Neural crest cell (in vitro differentiated cells): ENCODE measurements at regions not wholly inside any gene's neighbourhood (a gene's known extent, or its start where the extent isn't known, plus 50 kb on each side); places are given as distances from the start of the nearest gene placed in this dataset.

Source experiments
- DNase-seq: peaks from one replicate; pipeline ENCODE4 v3.0.0; 2021; ENCODE audit warnings: low read depth, mixed read lengths, low spot score
- H3K27ac Mint-ChIP-seq: one replicate; pipeline ENCODE4 v1.8.0; 2021; ENCODE audit warnings: mild to moderate bottlenecking, mixed read lengths; ENCODE audit not compliant: unreplicated experiment
- H3K27me3 Mint-ChIP-seq: 2 replicates; pipeline ENCODE4 v1.8.0; 2021; ENCODE audit warnings: low read depth, mild to moderate bottlenecking, mixed read lengths
- H3K36me3 Mint-ChIP-seq: 2 replicates; pipeline ENCODE4 v1.8.0; 2021; ENCODE audit warnings: low read depth, mild to moderate bottlenecking, mixed read lengths
- H3K4me1 Mint-ChIP-seq: 2 replicates; pipeline ENCODE4 v1.8.0; 2021; ENCODE audit warnings: mixed read lengths
- H3K4me3 Mint-ChIP-seq: one replicate; pipeline ENCODE4 v1.8.0; 2021; ENCODE audit warnings: mild to moderate bottlenecking, mixed read lengths
- H3K9me3 Mint-ChIP-seq: 2 replicates; pipeline ENCODE4 v1.8.0; 2021; ENCODE audit warnings: mixed read lengths
- TF ChIP-seq, protein P1 (sequence below): fragments of 200-600 bp; sonication (generic); conservative IDR thresholded peaks from 2 replicates; pipeline ENCODE4 v1.5.0; 2021; ENCODE audit warnings: antibody characterized with exemption, mild to moderate bottlenecking

- Mint-ChIP-seq H3K36me3 (no peaks in the 10 kb centered on the region), H3K9me3 (no peaks in the 10 kb centered on the region), H3K4me3 (no peak overlapping the region), H3K27me3 (peaks cover 9% of the 10 kb centered on the region), H3K27ac (no peak overlapping the region), H3K4me1 (no peaks in the 10 kb centered on the region)
- no peak for DNase-seq
- TF ChIP-seq, protein P1, sequence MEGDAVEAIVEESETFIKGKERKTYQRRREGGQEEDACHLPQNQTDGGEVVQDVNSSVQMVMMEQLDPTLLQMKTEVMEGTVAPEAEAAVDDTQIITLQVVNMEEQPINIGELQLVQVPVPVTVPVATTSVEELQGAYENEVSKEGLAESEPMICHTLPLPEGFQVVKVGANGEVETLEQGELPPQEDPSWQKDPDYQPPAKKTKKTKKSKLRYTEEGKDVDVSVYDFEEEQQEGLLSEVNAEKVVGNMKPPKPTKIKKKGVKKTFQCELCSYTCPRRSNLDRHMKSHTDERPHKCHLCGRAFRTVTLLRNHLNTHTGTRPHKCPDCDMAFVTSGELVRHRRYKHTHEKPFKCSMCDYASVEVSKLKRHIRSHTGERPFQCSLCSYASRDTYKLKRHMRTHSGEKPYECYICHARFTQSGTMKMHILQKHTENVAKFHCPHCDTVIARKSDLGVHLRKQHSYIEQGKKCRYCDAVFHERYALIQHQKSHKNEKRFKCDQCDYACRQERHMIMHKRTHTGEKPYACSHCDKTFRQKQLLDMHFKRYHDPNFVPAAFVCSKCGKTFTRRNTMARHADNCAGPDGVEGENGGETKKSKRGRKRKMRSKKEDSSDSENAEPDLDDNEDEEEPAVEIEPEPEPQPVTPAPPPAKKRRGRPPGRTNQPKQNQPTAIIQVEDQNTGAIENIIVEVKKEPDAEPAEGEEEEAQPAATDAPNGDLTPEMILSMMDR = no peak
Observed at GRCh38 chr5:156121234-156121633, 205.7 kb upstream of the SGCD start.

- Mint-ChIP-seq H3K36me3 (no peaks in the 10 kb centered on the region), H3K27me3 (peaks cover 9% of the 10 kb centered on the region), H3K9me3 (no peaks in the 10 kb centered on the region), H3K4me3 (no peak overlapping the region), H3K27ac (no peak overlapping the region), H3K4me1 (no peaks in the 10 kb centered on the region)
- DNase-seq = no peak
- TF ChIP-seq, protein P1 = no peak
Observed at GRCh38 chr5:156121882-156122281, 205.1 kb upstream of the SGCD start.

GRCh38 chr5:156124708-156125107 lies 202.3 kb upstream of the SGCD start:
- H3K4me3 Mint-ChIP-seq = no peak overlapping the region

DNA sequence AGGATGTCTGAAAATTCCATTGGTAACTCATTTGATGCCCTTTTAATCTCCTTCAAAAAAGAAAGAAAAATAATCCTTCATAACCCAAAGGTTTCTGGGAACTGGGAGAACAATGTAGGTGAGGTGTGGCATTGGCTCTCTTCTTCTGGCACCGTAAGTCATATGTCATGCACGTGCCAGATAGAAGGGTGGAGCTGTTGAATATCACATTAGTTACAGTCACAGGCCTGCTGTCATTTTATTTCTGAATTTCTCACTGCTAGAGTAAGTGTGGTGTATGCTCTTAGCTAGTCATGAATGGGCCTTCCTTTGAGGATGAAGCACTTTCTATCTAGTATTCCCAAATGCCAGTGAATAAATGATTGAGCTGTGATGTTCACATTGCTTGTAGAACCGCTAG lies 201.8 kb upstream of the SGCD start:
- Mint-ChIP-seq H3K27me3 (peaks cover 10% of the 10 kb centered on the region), H3K36me3 (no peaks in the 10 kb centered on the region), H3K9me3 (no peaks in the 10 kb centered on the region), H3K4me1 (no peaks in the 10 kb centered on the region), H3K4me3 (no peak overlapping the region), H3K27ac (no peak overlapping the region)
- TF ChIP-seq, protein P1 = no peak
- DNase-seq = no peak

More at GRCh38 chr5:156124708-156125107, 202.3 kb upstream of the SGCD start:
- Mint-ChIP-seq H3K36me3 (no peaks in the 10 kb centered on the region), H3K27me3 (peaks cover 12% of the 10 kb centered on the region), H3K4me1 (no peaks in the 10 kb centered on the region), H3K9me3 (no peaks in the 10 kb centered on the region), H3K27ac (no peak overlapping the region)
- TF ChIP-seq, protein P1 = no peak
- DNase-seq = no peak

DNA sequence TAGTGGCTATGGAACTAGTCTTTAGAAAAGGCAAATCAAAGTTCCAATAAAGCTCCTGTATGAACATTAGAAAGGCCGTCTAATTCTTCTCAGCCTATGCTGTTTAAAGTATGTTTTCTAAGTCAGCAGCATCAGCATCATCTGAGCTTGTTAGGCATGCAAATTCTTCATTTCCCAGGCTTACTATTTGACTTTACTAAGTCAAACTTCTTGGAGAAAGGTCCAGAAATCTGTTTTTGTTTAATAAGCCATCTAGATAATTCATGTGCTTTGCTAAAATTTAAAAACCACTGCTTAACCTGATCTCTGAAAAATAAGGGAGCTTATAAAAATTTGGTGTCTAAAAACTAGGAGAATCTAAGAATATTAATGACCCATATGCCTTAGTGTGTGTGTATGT lies 200.2 kb upstream of the SGCD start:
- DNase-seq = no peak
- Mint-ChIP-seq H3K27ac (no peak overlapping the region), H3K9me3 (no peaks in the 10 kb centered on the region), H3K4me1 (no peaks in the 10 kb centered on the region), H3K36me3 (no peaks in the 10 kb centered on the region), H3K27me3 (peaks cover 7% of the 10 kb centered on the region), H3K4me3 (no peak overlapping the region)
- TF ChIP-seq, protein P1 = no peak

DNA sequence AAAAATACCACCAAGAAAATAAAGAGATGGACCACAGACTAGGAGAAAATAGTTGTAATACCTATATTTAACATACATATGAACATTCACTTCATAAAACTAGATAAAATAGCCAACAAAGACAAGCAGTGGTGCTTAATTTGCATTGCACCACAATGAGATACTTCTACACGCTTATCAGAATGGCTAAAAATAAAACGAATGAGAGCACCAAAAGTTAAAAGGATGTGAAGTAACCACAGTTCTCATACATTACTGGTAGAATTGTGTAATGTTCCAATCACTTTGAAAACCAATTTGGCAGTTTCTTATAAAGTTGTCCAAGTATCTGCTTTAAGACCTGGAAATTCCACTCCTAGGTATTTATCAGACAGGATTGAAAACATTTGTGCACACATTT lies 198.9 kb upstream of the SGCD start:
- no peaks in the 10 kb centered on the region for H3K4me1 Mint-ChIP-seq
- TF ChIP-seq, protein P1 = no peak
- H3K9me3 Mint-ChIP-seq = no peaks in the 10 kb centered on the region
- H3K4me3 Mint-ChIP-seq = no peak overlapping the region
- no peak overlapping the region for H3K27ac Mint-ChIP-seq
- DNase-seq = no peak
- H3K27me3 Mint-ChIP-seq = peaks cover 3% of the 10 kb centered on the region
- no peaks in the 10 kb centered on the region for H3K36me3 Mint-ChIP-seq
